Mesothelial cell of epicardium (in vitro differentiated cells): ENCODE measurements at regions not wholly inside any gene's neighbourhood (a gene's known extent, or its start where the extent isn't known, plus 50 kb on each side); places are given as distances from the start of the nearest gene placed in this dataset.

Experiments used
- DNase-seq, 2 experiments: peaks; one replicate each; pipeline ENCODE4 v3.0.0; 2021; ENCODE audit warnings: low spot score in 2 of 2; ENCODE audit not compliant: unreplicated experiment in 2 of 2
- H3K27ac Mint-ChIP-seq: 2 replicates; pipeline ENCODE4 v1.8.0; 2021; ENCODE audit warnings: mixed read lengths
- H3K27me3 Mint-ChIP-seq: 2 replicates; pipeline ENCODE4 v1.8.0; 2021; ENCODE audit warnings: low read depth, mixed read lengths
- H3K36me3 Mint-ChIP-seq: 2 replicates; pipeline ENCODE4 v1.8.0; 2021; ENCODE audit warnings: mixed read lengths
- H3K4me1 Mint-ChIP-seq: 2 replicates; pipeline ENCODE4 v1.8.0; 2021; ENCODE audit warnings: mixed read lengths
- H3K4me3 Mint-ChIP-seq: 2 replicates; pipeline ENCODE4 v1.8.0; 2021; ENCODE audit warnings: mild to moderate bottlenecking, moderate library complexity, mixed read lengths
- H3K9me3 Mint-ChIP-seq: 2 replicates; pipeline ENCODE4 v1.8.0; 2021; ENCODE audit warnings: mixed read lengths
- TF ChIP-seq, protein P1 (sequence below): fragments of 200-600 bp; sonication (generic); IDR thresholded peaks from one replicate; pipeline ENCODE4 v1.5.0; 2021; ENCODE audit warnings: antibody characterized with exemption; ENCODE audit not compliant: unreplicated experiment

DNA sequence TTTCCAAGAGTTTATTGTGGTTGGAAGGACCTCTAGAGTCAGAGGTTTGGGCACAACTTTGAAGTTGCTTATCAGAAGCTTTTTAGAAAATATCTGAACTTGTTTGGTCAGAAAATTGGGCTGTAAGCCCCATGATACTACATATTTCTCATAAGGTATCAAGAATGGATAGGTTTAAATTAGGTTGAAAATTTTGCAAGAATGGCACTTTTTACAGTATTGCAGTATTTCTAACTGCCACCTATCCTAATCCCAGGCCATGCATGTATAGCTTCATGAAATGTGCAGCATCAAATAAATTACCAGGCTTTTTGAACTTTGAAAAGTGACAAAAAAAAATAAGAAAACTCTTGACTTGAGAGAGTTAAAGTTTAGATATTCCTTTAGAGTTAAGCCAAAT, 367.2 kb downstream of the FIGN start:
- no peak for DNase-seq
- Mint-ChIP-seq H3K4me1 (peaks cover 9% of the 10 kb centered on the region), H3K4me3 (no peak overlapping the region), H3K27me3 (no peaks in the 10 kb centered on the region), H3K36me3 (no peaks in the 10 kb centered on the region), H3K27ac (no peak overlapping the region), H3K9me3 (peaks cover 17% of the 10 kb centered on the region)
- TF ChIP-seq, protein P1, sequence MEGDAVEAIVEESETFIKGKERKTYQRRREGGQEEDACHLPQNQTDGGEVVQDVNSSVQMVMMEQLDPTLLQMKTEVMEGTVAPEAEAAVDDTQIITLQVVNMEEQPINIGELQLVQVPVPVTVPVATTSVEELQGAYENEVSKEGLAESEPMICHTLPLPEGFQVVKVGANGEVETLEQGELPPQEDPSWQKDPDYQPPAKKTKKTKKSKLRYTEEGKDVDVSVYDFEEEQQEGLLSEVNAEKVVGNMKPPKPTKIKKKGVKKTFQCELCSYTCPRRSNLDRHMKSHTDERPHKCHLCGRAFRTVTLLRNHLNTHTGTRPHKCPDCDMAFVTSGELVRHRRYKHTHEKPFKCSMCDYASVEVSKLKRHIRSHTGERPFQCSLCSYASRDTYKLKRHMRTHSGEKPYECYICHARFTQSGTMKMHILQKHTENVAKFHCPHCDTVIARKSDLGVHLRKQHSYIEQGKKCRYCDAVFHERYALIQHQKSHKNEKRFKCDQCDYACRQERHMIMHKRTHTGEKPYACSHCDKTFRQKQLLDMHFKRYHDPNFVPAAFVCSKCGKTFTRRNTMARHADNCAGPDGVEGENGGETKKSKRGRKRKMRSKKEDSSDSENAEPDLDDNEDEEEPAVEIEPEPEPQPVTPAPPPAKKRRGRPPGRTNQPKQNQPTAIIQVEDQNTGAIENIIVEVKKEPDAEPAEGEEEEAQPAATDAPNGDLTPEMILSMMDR = no peak

DNA sequence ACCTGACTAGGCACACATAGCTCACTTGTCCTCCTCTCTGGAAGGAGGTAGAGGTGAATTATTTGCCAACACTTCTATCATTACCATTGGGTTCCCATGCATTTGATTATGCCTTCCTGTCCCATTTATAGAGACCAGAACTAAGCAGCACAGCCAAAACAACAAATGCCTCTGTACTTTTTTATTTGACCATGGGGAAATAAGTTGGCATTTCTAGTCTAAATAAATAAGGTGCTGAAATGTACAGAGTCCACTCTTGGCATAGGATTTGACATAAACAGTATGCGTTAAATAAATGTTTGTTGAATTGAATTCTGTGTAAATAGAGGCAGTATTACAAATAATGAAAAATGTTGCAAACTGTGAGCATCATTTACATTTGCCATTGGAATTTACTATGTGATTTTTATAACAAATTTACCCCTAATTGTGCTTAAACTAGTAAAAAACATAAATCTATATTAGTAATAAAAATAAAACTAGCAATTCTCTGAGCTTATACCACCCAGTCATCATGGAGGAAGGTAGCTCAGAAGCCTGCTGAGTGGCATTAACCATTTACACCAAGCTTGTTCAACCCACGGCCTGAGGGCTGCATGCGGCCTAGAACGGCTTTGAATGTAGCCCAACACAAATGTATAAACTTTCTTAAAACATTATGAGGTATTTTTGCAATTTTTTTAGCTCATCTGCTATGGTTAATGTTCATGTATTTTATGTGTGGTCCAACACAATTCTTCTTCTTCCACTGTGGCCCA, 367.8 kb downstream of the FIGN start:
- peaks cover 9% of the 10 kb centered on the region for H3K4me1 Mint-ChIP-seq
- no peak for DNase-seq
- no peaks in the 10 kb centered on the region for H3K36me3 Mint-ChIP-seq
- H3K9me3 Mint-ChIP-seq = peaks cover 20% of the 10 kb centered on the region
- H3K4me3 Mint-ChIP-seq = no peak overlapping the region
- no peak overlapping the region for H3K27ac Mint-ChIP-seq
- TF ChIP-seq, protein P1 = no peak
- no peaks in the 10 kb centered on the region for H3K27me3 Mint-ChIP-seq

DNA sequence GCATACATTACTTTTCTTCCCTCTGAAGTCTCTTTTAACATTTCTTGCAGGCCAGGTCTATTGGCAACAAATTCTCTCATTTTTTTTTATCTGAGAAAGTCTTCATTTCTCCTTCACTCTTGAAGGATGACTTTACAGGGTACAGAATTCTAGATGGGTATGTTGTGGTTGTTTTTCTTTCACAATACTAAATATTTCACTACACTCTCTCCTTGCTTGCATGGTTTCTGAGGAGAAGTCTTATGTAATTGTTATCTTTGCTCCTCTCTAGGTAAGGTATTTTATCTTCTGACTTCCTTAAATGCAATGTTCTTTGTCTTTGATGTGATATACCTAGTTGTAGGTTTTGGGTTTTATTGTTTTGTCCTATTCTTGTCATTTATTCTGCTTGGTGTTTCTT, 371.1 kb downstream of the FIGN start:
- Mint-ChIP-seq H3K4me3 (no peak overlapping the region), H3K4me1 (no peaks in the 10 kb centered on the region), H3K9me3 (peaks cover 34% of the 10 kb centered on the region), H3K27ac (no peak overlapping the region), H3K27me3 (no peaks in the 10 kb centered on the region), H3K36me3 (no peaks in the 10 kb centered on the region)
- TF ChIP-seq, protein P1 = no peak
- no peak for DNase-seq

DNA sequence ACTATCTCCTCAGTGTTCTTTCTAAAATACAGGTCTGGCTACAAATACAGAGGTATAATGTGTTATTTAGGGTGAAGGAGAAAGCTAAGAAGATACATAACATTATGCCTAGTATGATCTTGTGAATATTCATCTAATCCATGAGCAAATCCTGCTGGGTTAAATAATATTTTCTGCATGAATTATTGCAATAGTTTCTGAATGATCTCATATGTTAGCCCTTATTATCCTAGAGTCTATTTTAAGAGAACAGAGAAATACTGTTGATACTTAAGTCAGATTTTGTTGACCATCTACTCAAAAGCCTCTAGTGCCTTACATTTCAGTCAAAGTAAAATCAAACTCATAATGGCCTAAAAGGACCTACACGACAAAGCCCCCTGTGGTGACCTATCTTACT, 382.3 kb downstream of the FIGN start:
- H3K27me3 Mint-ChIP-seq = no peaks in the 10 kb centered on the region
- TF ChIP-seq, protein P1 = no peak
- H3K4me3 Mint-ChIP-seq = no peak overlapping the region
- H3K36me3 Mint-ChIP-seq = no peaks in the 10 kb centered on the region
- DNase-seq = no peak
- H3K4me1 Mint-ChIP-seq = peaks cover 16% of the 10 kb centered on the region
- H3K9me3 Mint-ChIP-seq = no peaks in the 10 kb centered on the region
- no peak overlapping the region for H3K27ac Mint-ChIP-seq

DNA sequence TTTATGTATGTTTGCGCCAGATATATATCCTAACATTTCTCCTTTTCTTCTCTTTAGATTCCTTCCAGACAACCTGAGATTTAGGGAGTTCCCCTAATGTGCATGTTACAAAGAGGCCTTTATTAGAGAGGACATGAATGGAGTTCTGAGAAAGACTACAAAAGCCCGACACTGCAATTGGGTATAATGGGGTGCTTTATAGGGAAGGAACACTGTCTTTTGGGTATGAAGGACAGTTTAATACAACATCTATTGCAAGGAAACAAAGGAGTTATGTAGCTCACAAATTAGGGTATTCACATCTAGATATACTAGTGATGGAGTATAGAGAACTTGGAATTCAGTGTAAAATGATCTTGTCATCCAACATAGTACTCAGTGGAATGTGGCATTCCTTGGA, 383.8 kb downstream of the FIGN start:
- no peak for DNase-seq
- Mint-ChIP-seq H3K4me3 (no peak overlapping the region), H3K27ac (no peak overlapping the region), H3K36me3 (no peaks in the 10 kb centered on the region), H3K27me3 (no peaks in the 10 kb centered on the region), H3K4me1 (peaks cover 27% of the 10 kb centered on the region), H3K9me3 (no peaks in the 10 kb centered on the region)
- TF ChIP-seq, protein P1 = no peak

DNA sequence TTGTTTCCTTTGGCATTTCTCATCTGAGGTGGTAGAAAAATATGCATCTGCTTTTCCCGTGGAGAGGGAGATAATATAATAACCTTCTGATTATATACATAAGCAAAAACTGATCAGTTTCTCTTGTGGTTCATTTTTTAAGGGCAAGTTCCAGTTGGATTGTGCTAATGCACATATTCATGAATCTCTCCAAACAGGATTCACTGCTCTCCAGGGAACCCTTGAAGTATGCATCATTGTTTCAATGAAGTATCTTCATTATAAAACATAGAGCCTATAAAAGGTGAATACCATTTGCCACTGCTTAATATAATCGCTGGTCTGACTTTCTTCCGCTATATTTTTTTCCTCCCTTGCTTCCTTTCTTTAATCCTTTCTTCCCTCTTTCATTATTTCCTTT, 384.7 kb downstream of the FIGN start:
- Mint-ChIP-seq H3K4me1 (peaks cover 27% of the 10 kb centered on the region), H3K36me3 (no peaks in the 10 kb centered on the region)
- TF ChIP-seq, protein P1 = no peak

More for the DNA sequence above, 384.7 kb downstream of the FIGN start:
- no peaks in the 10 kb centered on the region for H3K27me3 Mint-ChIP-seq
- DNase-seq = no peak
- no peak overlapping the region for H3K4me3 Mint-ChIP-seq
- no peak overlapping the region for H3K27ac Mint-ChIP-seq
- no peaks in the 10 kb centered on the region for H3K9me3 Mint-ChIP-seq
